ENCODE measurements at regions not wholly inside any gene's neighbourhood (a gene's known extent, or its start where the extent isn't known, plus 50 kb on each side); places are given as distances from the start of the nearest gene placed in this dataset.

DNA sequence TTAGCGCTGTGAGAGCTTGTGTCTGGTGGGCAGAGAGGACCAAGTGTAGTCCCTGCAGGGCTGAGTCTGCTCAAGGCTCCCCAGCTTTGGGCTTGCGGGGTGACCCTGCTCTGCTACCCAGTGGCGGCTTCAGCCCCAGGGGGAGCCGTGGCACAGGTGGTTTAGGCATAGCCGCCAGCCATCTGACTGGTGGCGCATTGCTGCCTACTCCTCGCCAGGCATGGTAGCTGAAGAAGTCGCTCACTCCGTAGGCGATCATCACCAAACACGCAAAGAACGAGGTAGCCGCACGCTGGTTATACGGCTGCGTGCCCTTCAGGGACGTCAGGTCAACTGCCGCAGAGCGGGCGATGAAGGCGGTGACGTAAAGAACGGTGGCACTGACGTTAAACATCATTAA, 180.7 kb upstream of the DIPK2B start:
- TF ChIP-seq, protein P1, sequence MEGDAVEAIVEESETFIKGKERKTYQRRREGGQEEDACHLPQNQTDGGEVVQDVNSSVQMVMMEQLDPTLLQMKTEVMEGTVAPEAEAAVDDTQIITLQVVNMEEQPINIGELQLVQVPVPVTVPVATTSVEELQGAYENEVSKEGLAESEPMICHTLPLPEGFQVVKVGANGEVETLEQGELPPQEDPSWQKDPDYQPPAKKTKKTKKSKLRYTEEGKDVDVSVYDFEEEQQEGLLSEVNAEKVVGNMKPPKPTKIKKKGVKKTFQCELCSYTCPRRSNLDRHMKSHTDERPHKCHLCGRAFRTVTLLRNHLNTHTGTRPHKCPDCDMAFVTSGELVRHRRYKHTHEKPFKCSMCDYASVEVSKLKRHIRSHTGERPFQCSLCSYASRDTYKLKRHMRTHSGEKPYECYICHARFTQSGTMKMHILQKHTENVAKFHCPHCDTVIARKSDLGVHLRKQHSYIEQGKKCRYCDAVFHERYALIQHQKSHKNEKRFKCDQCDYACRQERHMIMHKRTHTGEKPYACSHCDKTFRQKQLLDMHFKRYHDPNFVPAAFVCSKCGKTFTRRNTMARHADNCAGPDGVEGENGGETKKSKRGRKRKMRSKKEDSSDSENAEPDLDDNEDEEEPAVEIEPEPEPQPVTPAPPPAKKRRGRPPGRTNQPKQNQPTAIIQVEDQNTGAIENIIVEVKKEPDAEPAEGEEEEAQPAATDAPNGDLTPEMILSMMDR (IDR thresholded peaks at IDR 0.05), result no peak
- no peak for TF ChIP-seq POLR2A (IDR thresholded peaks at IDR 0.05)
